ENCODE measurements at regions not wholly inside any gene's neighbourhood (a gene's known extent, or its start where the extent isn't known, plus 50 kb on each side); places are given as distances from the start of the nearest gene placed in this dataset.

GRCh38 chr15:91562698-91563097 lies 290.8 kb upstream of the SLCO3A1 start:
- TF ChIP-seq ZBTB7A (IDR thresholded peaks at IDR 0.05; ENCODE audit: low read depth): no peak
- TF ChIP-seq RAD21 (IDR thresholded peaks at IDR 0.05; ENCODE audit: low read depth): no peak
- no peak for TF ChIP-seq TAF1 (IDR thresholded peaks at IDR 0.05; ENCODE audit: low read depth)
- TF ChIP-seq CREB1 (IDR thresholded peaks at IDR 0.05; ENCODE audit: low read depth): no peak
- TF ChIP-seq, protein P1, sequence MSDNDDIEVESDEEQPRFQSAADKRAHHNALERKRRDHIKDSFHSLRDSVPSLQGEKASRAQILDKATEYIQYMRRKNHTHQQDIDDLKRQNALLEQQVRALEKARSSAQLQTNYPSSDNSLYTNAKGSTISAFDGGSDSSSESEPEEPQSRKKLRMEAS (IDR thresholded peaks at IDR 0.05): no peak
- TF ChIP-seq FOXM1 (IDR thresholded peaks at IDR 0.05; ENCODE audit: borderline replicate concordance, low read depth): no peak
- TF ChIP-seq EP300 (IDR thresholded peaks at IDR 0.05; ENCODE audit: borderline replicate concordance): no peak
- no peak for TF ChIP-seq REST (IDR thresholded peaks at IDR 0.05; ENCODE audit: low read depth)
- no peak for TF ChIP-seq CEBPB (IDR thresholded peaks at IDR 0.05)
- no peak for TF ChIP-seq EGR1 (IDR thresholded peaks at IDR 0.05)
- no peak for TF ChIP-seq NFIC (IDR thresholded peaks at IDR 0.05)
- no peak for TF ChIP-seq TEAD4 (IDR thresholded peaks at IDR 0.05)
- TF ChIP-seq, protein P2, sequence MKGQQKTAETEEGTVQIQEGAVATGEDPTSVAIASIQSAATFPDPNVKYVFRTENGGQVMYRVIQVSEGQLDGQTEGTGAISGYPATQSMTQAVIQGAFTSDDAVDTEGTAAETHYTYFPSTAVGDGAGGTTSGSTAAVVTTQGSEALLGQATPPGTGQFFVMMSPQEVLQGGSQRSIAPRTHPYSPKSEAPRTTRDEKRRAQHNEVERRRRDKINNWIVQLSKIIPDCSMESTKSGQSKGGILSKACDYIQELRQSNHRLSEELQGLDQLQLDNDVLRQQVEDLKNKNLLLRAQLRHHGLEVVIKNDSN (IDR thresholded peaks at IDR 0.05): no peak
